Brain microvascular endothelial cell (primary cell): ENCODE measurements at regions not wholly inside any gene's neighbourhood (a gene's known extent, or its start where the extent isn't known, plus 50 kb on each side); places are given as distances from the start of the nearest gene placed in this dataset.

Experiments used
- DNase-seq: peaks from one replicate; pipeline ENCODE4 v3.0.0-alpha.2; 2020
- H3K27ac ChIP-seq: fragments of 250-450 bp; sonication (Bioruptor Pico); 2 replicates; pipeline ENCODE4 v1.5.1; 2020; ENCODE audit warnings: mild to moderate bottlenecking, moderate library complexity
- H3K27me3 ChIP-seq: fragments of 250-450 bp; sonication (Bioruptor Pico); replicated peaks from 2 replicates; pipeline ENCODE4 v1.5.1; 2020; ENCODE audit warnings: mild to moderate bottlenecking
- H3K36me3 ChIP-seq: fragments of 250-450 bp; sonication (Bioruptor Pico); replicated peaks from 2 replicates; pipeline ENCODE4 v1.5.1; 2020; ENCODE audit warnings: mild to moderate bottlenecking
- H3K4me3 ChIP-seq: 2 replicates; pipeline ENCODE4 v1.5.1; 2011; ENCODE audit warnings: low read depth, mild to moderate bottlenecking, control low read depth, low read length, moderate library complexity
- CTCF ChIP-seq: IDR thresholded peaks from 2 replicates; pipeline ENCODE4 v1.5.1; 2011; ENCODE audit warnings: low read depth, mild to moderate bottlenecking, moderate library complexity, low read length, control low read depth, inconsistent platforms; ENCODE audit errors: missing control alignments
- in situ Hi-C: cut with HindIII; loops from 2 replicates; pipeline ENCODE4 v1.10.0; 2017; ENCODE audit warnings: low sequenced_read_pairs, low pct_ligation_motif_present

- TF ChIP-seq CTCF, result no peak
- H3K27me3 ChIP-seq, result no peaks in the 10 kb centered on the region
- in situ Hi-C loops, result no loop called here
- no peaks in the 10 kb centered on the region for H3K36me3 ChIP-seq
- DNase-seq, result no peak
- H3K27ac ChIP-seq, result no peak overlapping the region
- no peak overlapping the region for H3K4me3 ChIP-seq
Measured at GRCh38 chr13:34224877-34225276, 406.9 kb downstream of the RFC3 start.

- no peaks in the 10 kb centered on the region for H3K36me3 ChIP-seq
- in situ Hi-C loops, result no loop called here
- no peak overlapping the region for H3K27ac ChIP-seq
- no peak overlapping the region for H3K4me3 ChIP-seq
- no peaks in the 10 kb centered on the region for H3K27me3 ChIP-seq
- no peak for TF ChIP-seq CTCF
- DNase-seq, result no peak
Measured at GRCh38 chr13:34230271-34230670, 412.3 kb downstream of the RFC3 start.

GRCh38 chr13:34241332-34241731, 423.4 kb downstream of the RFC3 start:
- no peak for TF ChIP-seq CTCF

GRCh38 chr13:34243403-34243802, 425.5 kb downstream of the RFC3 start:
- no peak for DNase-seq
- Histone ChIP-seq H3K27me3 (no peaks in the 10 kb centered on the region), H3K4me3 (no peak overlapping the region), H3K36me3 (no peaks in the 10 kb centered on the region), H3K27ac (no peak overlapping the region)
- in situ Hi-C loops, result no loop called here
- no peak for TF ChIP-seq CTCF

More at GRCh38 chr13:34241332-34241731, 423.4 kb downstream of the RFC3 start:
- in situ Hi-C loops, result no loop called here
- Histone ChIP-seq H3K27ac (no peak overlapping the region), H3K4me3 (no peak overlapping the region), H3K36me3 (no peaks in the 10 kb centered on the region), H3K27me3 (no peaks in the 10 kb centered on the region)
- DNase-seq, result no peak

GRCh38 chr13:34246511-34246910, 428.6 kb downstream of the RFC3 start:
- DNase-seq, result peak; percentile 11
- no peak for TF ChIP-seq CTCF
- Histone ChIP-seq H3K4me3 (no peak overlapping the region), H3K27me3 (no peaks in the 10 kb centered on the region), H3K27ac (no peak overlapping the region), H3K36me3 (no peaks in the 10 kb centered on the region)
- in situ Hi-C loops, result no loop called here

GRCh38 chr13:34247596-34247995, 429.6 kb downstream of the RFC3 start:
- H3K4me3 ChIP-seq, result no peak overlapping the region
- in situ Hi-C loops, result no loop called here
- no peaks in the 10 kb centered on the region for H3K27me3 ChIP-seq
- no peaks in the 10 kb centered on the region for H3K36me3 ChIP-seq
- no peak overlapping the region for H3K27ac ChIP-seq
- TF ChIP-seq CTCF, result no peak
- no peak for DNase-seq
